Mesendoderm (in vitro differentiated cells): ENCODE measurements at regions not wholly inside any gene's neighbourhood (a gene's known extent, or its start where the extent isn't known, plus 50 kb on each side); places are given as distances from the start of the nearest gene placed in this dataset.

Source experiments
- DNase-seq: peaks from one replicate; pipeline ENCODE4 v3.0.0; 2013
- H2AK5ac ChIP-seq: 2 replicates; pipeline ENCODE4 v1.6.1; 2013; ENCODE audit warnings: low read length, inconsistent platforms
- H2BK120ac ChIP-seq: 2 replicates; pipeline ENCODE4 v1.6.1; 2013; ENCODE audit warnings: low read depth, mild to moderate bottlenecking, low read length, moderate library complexity, mixed read lengths
- H2BK15ac ChIP-seq: replicated peaks from 2 replicates; pipeline ENCODE4 v1.6.1; 2013; ENCODE audit warnings: low read depth, mild to moderate bottlenecking, moderate library complexity
- H2BK5ac ChIP-seq: 2 replicates; pipeline ENCODE4 v1.6.1; 2013; ENCODE audit warnings: low read length, inconsistent platforms
- H3K18ac ChIP-seq: 2 replicates; pipeline ENCODE4 v1.6.1; 2013; ENCODE audit warnings: mild to moderate bottlenecking, low read length, mixed read lengths
- H3K23ac ChIP-seq: one replicate; pipeline ENCODE4 v1.6.1; 2013; ENCODE audit warnings: low read length
- H3K27ac ChIP-seq: 2 replicates; pipeline ENCODE4 v1.5.1; 2013; ENCODE audit warnings: low read depth, mild to moderate bottlenecking, inconsistent platforms, low read length, moderate library complexity
- H3K27me3 ChIP-seq: 2 replicates; pipeline ENCODE4 v1.6.1; 2013; ENCODE audit warnings: low read length, control low read depth, mild to moderate bottlenecking, inconsistent platforms; ENCODE audit not compliant: insufficient read depth, poor library complexity
- H3K36me3 ChIP-seq: 2 replicates; pipeline ENCODE4 v1.6.1; 2013; ENCODE audit warnings: low read length, inconsistent platforms; ENCODE audit not compliant: control insufficient read depth, insufficient read depth
- H3K4ac ChIP-seq: one replicate; pipeline ENCODE4 v1.6.1; 2013; ENCODE audit warnings: low read depth, mild to moderate bottlenecking, low read length, moderate library complexity
- H3K4me1 ChIP-seq: 2 replicates; pipeline ENCODE4 v1.6.1; 2013; ENCODE audit warnings: low read depth, low read length, inconsistent platforms; ENCODE audit not compliant: control insufficient read depth
- H3K4me2 ChIP-seq: 2 replicates; pipeline ENCODE4 v1.6.1; 2013; ENCODE audit warnings: low read length
- H3K4me3 ChIP-seq: 2 replicates; pipeline ENCODE4 v1.5.1; 2013; ENCODE audit warnings: mild to moderate bottlenecking, low read length
- H3K56ac ChIP-seq: one replicate; pipeline ENCODE4 v1.6.1; 2013; ENCODE audit warnings: low read length
- H3K79me1 ChIP-seq: 2 replicates; pipeline ENCODE4 v1.6.1; 2013; ENCODE audit warnings: low read length, inconsistent platforms
- H3K79me2 ChIP-seq: 2 replicates; pipeline ENCODE4 v1.6.1; 2013; ENCODE audit warnings: mild to moderate bottlenecking, low read length; ENCODE audit not compliant: control insufficient read depth, insufficient read depth
- H3K9ac ChIP-seq: 2 replicates; pipeline ENCODE4 v1.6.1; 2013; ENCODE audit warnings: low read length, inconsistent platforms
- H4K5ac ChIP-seq: one replicate; pipeline ENCODE4 v1.6.1; 2013; ENCODE audit warnings: low read length
- H4K8ac ChIP-seq: one replicate; pipeline ENCODE4 v1.6.1; 2013; ENCODE audit warnings: low read depth, mild to moderate bottlenecking, control low read depth, low read length, moderate library complexity
- WGBS: extraction: QIAGEN DNeasy Blood & Tissue Kit; methylation state at CpG from one replicate; pipeline ENCODE4 v1.1.7; 2013; ENCODE audit warnings: low lambda C conversion rate, missing lambda C conversion rate; ENCODE audit not compliant: insufficient coverage; ENCODE audit errors: extremely low coverage; 5-methylcytosine and 5-hydroxymethylcytosine counted together

GRCh38 chr2:42880738-42881690 lies 88.6 kb upstream of the HAAO start:
- no CpG with 5 or more reads among the region's 9 CpGs for WGBS
- Histone ChIP-seq H3K18ac (no peak overlapping the region), H2BK120ac (no peak overlapping the region), H3K27me3 (no peaks in the 10 kb centered on the region), H4K8ac (no peak overlapping the region), H3K27ac (no peak overlapping the region), H3K9ac (no peak overlapping the region), H2BK5ac (no peak overlapping the region), H4K5ac (no peak overlapping the region), H3K79me2 (no peaks in the 10 kb centered on the region), H3K36me3 (no peaks in the 10 kb centered on the region), H3K23ac (no peak overlapping the region), H3K4me3 (no peak overlapping the region), H2AK5ac (no peak overlapping the region), H2BK15ac (no peak overlapping the region), H3K4me1 (no peaks in the 10 kb centered on the region), H3K4ac (no peak overlapping the region), H3K79me1 (no peaks in the 10 kb centered on the region), H3K4me2 (no peak overlapping the region), H3K56ac (no peak overlapping the region)
- DNase-seq = no peak

GRCh38 chr2:42879913-42880737 lies 87.7 kb upstream of the HAAO start:
- Histone ChIP-seq H3K79me1 (no peaks in the 10 kb centered on the region), H2BK5ac (no peak overlapping the region), H3K4me3 (no peak overlapping the region), H3K4ac (no peak overlapping the region), H3K18ac (no peak overlapping the region), H2AK5ac (no peak overlapping the region), H3K56ac (no peak overlapping the region), H3K9ac (no peak overlapping the region), H3K27me3 (no peaks in the 10 kb centered on the region), H3K4me2 (no peak overlapping the region), H4K5ac (no peak overlapping the region), H3K36me3 (no peaks in the 10 kb centered on the region), H3K79me2 (no peaks in the 10 kb centered on the region), H2BK120ac (no peak overlapping the region), H3K27ac (no peak overlapping the region), H3K4me1 (no peaks in the 10 kb centered on the region), H2BK15ac (no peak overlapping the region), H4K8ac (no peak overlapping the region), H3K23ac (no peak overlapping the region)
- DNase-seq = peak; percentile 57
- WGBS = no CpG with 5 or more reads among the region's 18 CpGs

GRCh38 chr2:42879121-42879705 lies 86.8 kb upstream of the HAAO start:
- no peaks in the 10 kb centered on the region for H3K79me2 ChIP-seq
- no peak overlapping the region for H3K23ac ChIP-seq
- H3K36me3 ChIP-seq = no peaks in the 10 kb centered on the region
- no peak overlapping the region for H4K8ac ChIP-seq
- H3K4me1 ChIP-seq = no peaks in the 10 kb centered on the region
- H3K4ac ChIP-seq = no peak overlapping the region
- H3K9ac ChIP-seq = no peak overlapping the region
- H3K27ac ChIP-seq = no peak overlapping the region
- no peak overlapping the region for H2BK5ac ChIP-seq
- no peak overlapping the region for H3K56ac ChIP-seq
- H3K27me3 ChIP-seq = no peaks in the 10 kb centered on the region
- H2AK5ac ChIP-seq = no peak overlapping the region
- no CpG with 5 or more reads among the region's 6 CpGs for WGBS
- no peak overlapping the region for H3K18ac ChIP-seq
- H3K4me2 ChIP-seq = no peak overlapping the region
- no peak overlapping the region for H4K5ac ChIP-seq
- H3K4me3 ChIP-seq = no peak overlapping the region
- no peak overlapping the region for H2BK15ac ChIP-seq
- H2BK120ac ChIP-seq = no peak overlapping the region
- no peaks in the 10 kb centered on the region for H3K79me1 ChIP-seq
- no peak for DNase-seq

GRCh38 chr2:42878581-42878980 lies 86.2 kb upstream of the HAAO start:
- Histone ChIP-seq H3K4me1 (no peaks in the 10 kb centered on the region), H2BK5ac (no peak overlapping the region), H3K4me2 (no peak overlapping the region), H2AK5ac (no peak overlapping the region), H3K18ac (no peak overlapping the region), H4K5ac (no peak overlapping the region), H3K4me3 (no peak overlapping the region), H3K36me3 (no peaks in the 10 kb centered on the region), H3K27me3 (no peaks in the 10 kb centered on the region), H3K27ac (no peak overlapping the region), H3K79me2 (no peaks in the 10 kb centered on the region), H4K8ac (no peak overlapping the region), H3K79me1 (no peaks in the 10 kb centered on the region), H2BK15ac (no peak overlapping the region), H2BK120ac (no peak overlapping the region), H3K4ac (no peak overlapping the region), H3K56ac (no peak overlapping the region), H3K9ac (no peak overlapping the region), H3K23ac (no peak overlapping the region)
- no CpG with 5 or more reads among the region's 4 CpGs for WGBS
- DNase-seq = no peak

GRCh38 chr2:42877936-42878335 lies 85.6 kb upstream of the HAAO start:
- H3K23ac ChIP-seq = no peak overlapping the region
- H3K79me2 ChIP-seq = no peaks in the 10 kb centered on the region
- no peak overlapping the region for H2AK5ac ChIP-seq
- no peak overlapping the region for H4K8ac ChIP-seq
- no peaks in the 10 kb centered on the region for H3K4me1 ChIP-seq
- H2BK120ac ChIP-seq = no peak overlapping the region
- no peak overlapping the region for H3K56ac ChIP-seq
- H3K9ac ChIP-seq = no peak overlapping the region
- no peak overlapping the region for H4K5ac ChIP-seq
- no peak for DNase-seq
- no peak overlapping the region for H2BK15ac ChIP-seq
- no peak overlapping the region for H3K4me3 ChIP-seq
- no peaks in the 10 kb centered on the region for H3K79me1 ChIP-seq
- no peak overlapping the region for H3K27ac ChIP-seq
- H3K18ac ChIP-seq = no peak overlapping the region
- no peak overlapping the region for H3K4me2 ChIP-seq
- H2BK5ac ChIP-seq = no peak overlapping the region
- H3K27me3 ChIP-seq = no peaks in the 10 kb centered on the region
- H3K4ac ChIP-seq = no peak overlapping the region
- no CpG with 5 or more reads among the region's 1 CpG for WGBS
- H3K36me3 ChIP-seq = no peaks in the 10 kb centered on the region
